ENCODE measurements at regions not wholly inside any gene's neighbourhood (a gene's known extent, or its start where the extent isn't known, plus 50 kb on each side); places are given as distances from the start of the nearest gene placed in this dataset.

GRCh38 chr3:65018801-65019200, 331.0 kb upstream of the ADAMTS9 start:
- Histone ChIP-seq H3K4me3 (no peak overlapping the region), H3K27me3 (replicated peaks in 1 of 2; ENCODE audit: control insufficient read depth in 2 of 2, insufficient read depth in 2 of 2, low read length in 1 of 2) (no peaks in the 10 kb centered on the region), H3K79me2 (ENCODE audit: control insufficient read depth, insufficient read depth, low read length) (no peaks in the 10 kb centered on the region), H3K27ac (ENCODE audit: control insufficient read depth, insufficient read depth) (no peak overlapping the region), H2AFZ (ENCODE audit: control insufficient read depth, low read depth, low read length) (no peak overlapping the region), H3K4me2 (ENCODE audit: control insufficient read depth, insufficient read depth) (no peak overlapping the region), H3K36me3 (ENCODE audit: control insufficient read depth in 2 of 2, insufficient read depth in 2 of 2, low read length in 1 of 2) (no peaks in the 10 kb centered on the region), H3K9ac (ENCODE audit: control insufficient read depth, insufficient read depth, low read length) (no peak overlapping the region), H4K20me1 (ENCODE audit: control insufficient read depth, insufficient read depth) (no peaks in the 10 kb centered on the region), H3K9me3 (replicated peaks; ENCODE audit: control insufficient read depth, insufficient read depth, low read length) (no peaks in the 10 kb centered on the region), H3K4me1 (ENCODE audit: control insufficient read depth, insufficient read depth, low read length) (no peaks in the 10 kb centered on the region)
- ATAC-seq (no peak), DNase-seq (ENCODE audit: low read depth, low spot score) (no peak), FAIRE-seq (no peak)
- no TSS peak for BruUV-seq (replicated peaks)
- in situ Hi-C loops (cut with MboI), result no loop called here
- RAD21 ChIA-PET (ENCODE audit: unreplicated experiment), result no interaction called here
- SMC1A ChIA-PET (ENCODE audit: uncharacterized antibody, unreplicated experiment), result no interaction called here
- CTCF ChIA-PET, result no interaction called here
- intact Hi-C loops (cut with micrococcal nuclease; ENCODE audit: unreplicated experiment), result no loop called here
- POLR2A ChIA-PET, result no interaction called here
- no peak for TF ChIP-seq TCF3 (IDR thresholded peaks at IDR 0.05; ENCODE audit: borderline replicate concordance, insufficient read depth, low read depth, low read length)
- TF ChIP-seq RBBP5 (conservative IDR thresholded peaks at IDR 0.05), result no peak
- no peak for TF ChIP-seq TARDBP (IDR thresholded peaks at IDR 0.05; ENCODE audit: borderline replicate concordance)
- no peak for TF ChIP-seq IRF4 (IDR thresholded peaks at IDR 0.05; ENCODE audit: low read depth, low read length)
- TF ChIP-seq, protein P1, sequence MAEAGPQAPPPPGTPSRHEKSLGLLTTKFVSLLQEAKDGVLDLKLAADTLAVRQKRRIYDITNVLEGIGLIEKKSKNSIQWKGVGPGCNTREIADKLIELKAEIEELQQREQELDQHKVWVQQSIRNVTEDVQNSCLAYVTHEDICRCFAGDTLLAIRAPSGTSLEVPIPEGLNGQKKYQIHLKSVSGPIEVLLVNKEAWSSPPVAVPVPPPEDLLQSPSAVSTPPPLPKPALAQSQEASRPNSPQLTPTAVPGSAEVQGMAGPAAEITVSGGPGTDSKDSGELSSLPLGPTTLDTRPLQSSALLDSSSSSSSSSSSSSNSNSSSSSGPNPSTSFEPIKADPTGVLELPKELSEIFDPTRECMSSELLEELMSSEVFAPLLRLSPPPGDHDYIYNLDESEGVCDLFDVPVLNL (IDR thresholded peaks at IDR 0.05; ENCODE audit: low read depth, low read length), result no peak
- TF ChIP-seq YY1 (IDR thresholded peaks at IDR 0.05; ENCODE audit: low read depth, low read length), result no peak
- TF ChIP-seq, protein P2, sequence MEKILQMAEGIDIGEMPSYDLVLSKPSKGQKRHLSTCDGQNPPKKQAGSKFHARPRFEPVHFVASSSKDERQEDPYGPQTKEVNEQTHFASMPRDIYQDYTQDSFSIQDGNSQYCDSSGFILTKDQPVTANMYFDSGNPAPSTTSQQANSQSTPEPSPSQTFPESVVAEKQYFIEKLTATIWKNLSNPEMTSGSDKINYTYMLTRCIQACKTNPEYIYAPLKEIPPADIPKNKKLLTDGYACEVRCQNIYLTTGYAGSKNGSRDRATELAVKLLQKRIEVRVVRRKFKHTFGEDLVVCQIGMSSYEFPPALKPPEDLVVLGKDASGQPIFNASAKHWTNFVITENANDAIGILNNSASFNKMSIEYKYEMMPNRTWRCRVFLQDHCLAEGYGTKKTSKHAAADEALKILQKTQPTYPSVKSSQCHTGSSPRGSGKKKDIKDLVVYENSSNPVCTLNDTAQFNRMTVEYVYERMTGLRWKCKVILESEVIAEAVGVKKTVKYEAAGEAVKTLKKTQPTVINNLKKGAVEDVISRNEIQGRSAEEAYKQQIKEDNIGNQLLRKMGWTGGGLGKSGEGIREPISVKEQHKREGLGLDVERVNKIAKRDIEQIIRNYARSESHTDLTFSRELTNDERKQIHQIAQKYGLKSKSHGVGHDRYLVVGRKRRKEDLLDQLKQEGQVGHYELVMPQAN (conservative IDR thresholded peaks at IDR 0.05), result no peak
- TF ChIP-seq POLR2AphosphoS5 (IDR thresholded peaks at IDR 0.05; ENCODE audit: low read length), result no peak
- TF ChIP-seq GATAD2B (conservative IDR thresholded peaks at IDR 0.05; ENCODE audit: low read depth), result no peak
- TF ChIP-seq, protein P3, sequence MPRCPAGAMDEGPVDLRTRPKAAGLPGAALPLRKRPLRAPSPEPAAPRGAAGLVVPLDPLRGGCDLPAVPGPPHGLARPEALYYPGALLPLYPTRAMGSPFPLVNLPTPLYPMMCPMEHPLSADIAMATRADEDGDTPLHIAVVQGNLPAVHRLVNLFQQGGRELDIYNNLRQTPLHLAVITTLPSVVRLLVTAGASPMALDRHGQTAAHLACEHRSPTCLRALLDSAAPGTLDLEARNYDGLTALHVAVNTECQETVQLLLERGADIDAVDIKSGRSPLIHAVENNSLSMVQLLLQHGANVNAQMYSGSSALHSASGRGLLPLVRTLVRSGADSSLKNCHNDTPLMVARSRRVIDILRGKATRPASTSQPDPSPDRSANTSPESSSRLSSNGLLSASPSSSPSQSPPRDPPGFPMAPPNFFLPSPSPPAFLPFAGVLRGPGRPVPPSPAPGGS (IDR thresholded peaks at IDR 0.05; ENCODE audit: borderline replicate concordance, insufficient read depth, low read depth, low read length, poor library complexity, severe bottlenecking), result no peak
- TF ChIP-seq NFIC (IDR thresholded peaks at IDR 0.05; ENCODE audit: low read depth, low read length), result no peak
- no peak for TF ChIP-seq MLLT1 (IDR thresholded peaks at IDR 0.05)
- no peak for TF ChIP-seq ZBTB11 (CRISPR knock-in tag; IDR thresholded peaks at IDR 0.05)
- TF ChIP-seq POLR2AphosphoS2 (IDR thresholded peaks at IDR 0.05; ENCODE audit: low read depth, low read length), result no peak
- TF ChIP-seq BCL11A (IDR thresholded peaks at IDR 0.05; ENCODE audit: low read depth, low read length), result no peak

Measured in GM12878 (cell line).